Hepatocyte (in vitro differentiated cells): ENCODE measurements at regions not wholly inside any gene's neighbourhood (a gene's known extent, or its start where the extent isn't known, plus 50 kb on each side); places are given as distances from the start of the nearest gene placed in this dataset.

ENCODE experiments used
- DNase-seq: peaks from one replicate; pipeline ENCODE4 v3.0.0-alpha.2; 2016; ENCODE audit warnings: low spot score
- H2AFZ ChIP-seq: fragments of 200-600 bp; sonication (generic); 2 replicates; pipeline ENCODE4 v1.6.0; 2016; ENCODE audit warnings: antibody characterized with exemption, mild to moderate bottlenecking
- H3K27ac ChIP-seq: fragments of 200-600 bp; sonication (generic); 2 replicates; pipeline ENCODE4 v1.5.1; 2016; ENCODE audit warnings: mild to moderate bottlenecking
- H3K27me3 ChIP-seq: fragments of 200-600 bp; sonication (generic); 2 replicates; pipeline ENCODE4 v1.6.1; 2016
- H3K36me3 ChIP-seq: fragments of 200-600 bp; sonication (generic); replicated peaks from 2 replicates; pipeline ENCODE4 v1.5.1; 2016; ENCODE audit warnings: low read depth; ENCODE audit not compliant: insufficient read depth
- H3K4me1 ChIP-seq: fragments of 200-600 bp; sonication (generic); 2 replicates; pipeline ENCODE4 v1.5.1; 2016; ENCODE audit warnings: mild to moderate bottlenecking, moderate library complexity; ENCODE audit not compliant: insufficient read depth
- H3K4me2 ChIP-seq: fragments of 200-600 bp; sonication (generic); 2 replicates; pipeline ENCODE4 v1.6.0; 2016
- H3K4me3 ChIP-seq: fragments of 200-600 bp; sonication (generic); 2 replicates; pipeline ENCODE4 v1.5.1; 2016; ENCODE audit warnings: mild to moderate bottlenecking
- H3K79me2 ChIP-seq: fragments of 200-600 bp; sonication (generic); 2 replicates; pipeline ENCODE4 v1.6.0; 2017; ENCODE audit warnings: mild to moderate bottlenecking
- H3K9me2 ChIP-seq: fragments of 200-600 bp; sonication (generic); replicated peaks from 2 replicates; pipeline ENCODE4 v1.6.0; 2017; ENCODE audit warnings: mild to moderate bottlenecking; ENCODE audit not compliant: insufficient read depth
- H3K9me3 ChIP-seq: fragments of 200-600 bp; sonication (generic); 2 replicates; pipeline ENCODE4 v1.5.1; 2016; ENCODE audit warnings: low read depth, mild to moderate bottlenecking
- H4K20me1 ChIP-seq: fragments of 200-600 bp; sonication (generic); 2 replicates; pipeline ENCODE4 v1.6.0; 2016; ENCODE audit warnings: mild to moderate bottlenecking; ENCODE audit not compliant: insufficient read depth, poor library complexity, severe bottlenecking
- EZH2 ChIP-seq: fragments of 200-600 bp; sonication (generic); IDR thresholded peaks from 2 replicates; pipeline ENCODE4 v1.6.1; 2016; ENCODE audit warnings: antibody characterized with exemption, mild to moderate bottlenecking, borderline replicate concordance
- EZH2phosphoT487 ChIP-seq: fragments of 200-600 bp; sonication (generic); IDR thresholded peaks from one replicate; pipeline ENCODE4 v1.6.1; 2018; ENCODE audit warnings: antibody characterized with exemption, mild to moderate bottlenecking, low read depth, moderate library complexity; ENCODE audit not compliant: unreplicated experiment, severe bottlenecking
- WGBS: methylation state at CpG from one replicate; pipeline ENCODE4 v1.1.6; 2016; ENCODE audit warnings: low lambda C conversion rate; ENCODE audit errors: missing lambda C conversion rate; 5-methylcytosine and 5-hydroxymethylcytosine counted together
- TF ChIP-seq, protein P1 (sequence below): fragments of 200-600 bp; sonication (generic); IDR thresholded peaks from 2 replicates; pipeline ENCODE4 v1.5.1; 2016; ENCODE audit warnings: antibody characterized with exemption, mild to moderate bottlenecking; ENCODE audit not compliant: poor library complexity

DNA sequence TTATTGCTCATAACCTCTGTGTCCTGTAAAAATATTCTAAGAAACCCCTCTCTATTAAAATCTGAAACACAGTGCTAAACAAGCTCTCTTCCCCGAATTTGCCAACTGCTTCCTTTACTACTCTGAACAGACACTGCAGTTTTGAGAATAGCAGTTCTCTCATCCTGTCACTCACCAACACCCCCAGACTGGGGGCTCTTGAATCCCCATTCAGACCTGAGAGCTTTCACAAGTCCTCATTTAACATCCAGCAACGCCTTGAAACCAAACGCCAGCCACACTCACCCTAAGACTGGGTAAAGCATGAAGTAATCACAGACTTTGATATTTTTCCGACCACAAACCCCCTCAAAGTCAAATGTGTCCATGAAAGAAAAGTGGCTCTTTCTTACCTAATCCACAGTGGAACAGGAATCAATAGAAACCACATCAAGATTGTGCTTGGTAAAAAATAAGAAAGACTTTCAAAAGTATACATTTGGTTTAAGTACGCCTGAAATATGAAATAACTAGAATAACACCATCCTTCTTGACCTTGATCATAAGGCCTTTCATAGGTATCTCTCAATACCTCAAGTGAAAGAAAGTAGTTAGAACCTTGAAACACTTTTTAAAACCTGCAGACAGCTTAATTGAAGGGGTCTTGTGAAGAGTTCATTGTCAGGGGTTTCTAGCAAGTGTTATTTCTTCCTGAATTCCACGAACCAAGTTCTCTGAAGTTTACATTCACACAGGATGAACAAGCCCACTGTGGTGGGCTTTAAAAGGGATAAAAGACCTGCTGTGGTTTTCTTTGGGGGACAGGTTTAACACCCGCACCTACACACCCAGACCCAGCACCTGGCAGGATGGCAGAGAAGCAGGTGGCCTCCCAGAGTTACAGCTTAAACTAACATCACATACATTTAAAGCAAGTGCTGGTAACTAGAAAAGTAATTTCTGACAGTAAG lies 412.6 kb downstream of the MLLT3 start:
- H3K79me2 ChIP-seq, result no peaks in the 10 kb centered on the region
- TF ChIP-seq EZH2phosphoT487 (no peak), EZH2 (no peak)
- TF ChIP-seq, protein P1, sequence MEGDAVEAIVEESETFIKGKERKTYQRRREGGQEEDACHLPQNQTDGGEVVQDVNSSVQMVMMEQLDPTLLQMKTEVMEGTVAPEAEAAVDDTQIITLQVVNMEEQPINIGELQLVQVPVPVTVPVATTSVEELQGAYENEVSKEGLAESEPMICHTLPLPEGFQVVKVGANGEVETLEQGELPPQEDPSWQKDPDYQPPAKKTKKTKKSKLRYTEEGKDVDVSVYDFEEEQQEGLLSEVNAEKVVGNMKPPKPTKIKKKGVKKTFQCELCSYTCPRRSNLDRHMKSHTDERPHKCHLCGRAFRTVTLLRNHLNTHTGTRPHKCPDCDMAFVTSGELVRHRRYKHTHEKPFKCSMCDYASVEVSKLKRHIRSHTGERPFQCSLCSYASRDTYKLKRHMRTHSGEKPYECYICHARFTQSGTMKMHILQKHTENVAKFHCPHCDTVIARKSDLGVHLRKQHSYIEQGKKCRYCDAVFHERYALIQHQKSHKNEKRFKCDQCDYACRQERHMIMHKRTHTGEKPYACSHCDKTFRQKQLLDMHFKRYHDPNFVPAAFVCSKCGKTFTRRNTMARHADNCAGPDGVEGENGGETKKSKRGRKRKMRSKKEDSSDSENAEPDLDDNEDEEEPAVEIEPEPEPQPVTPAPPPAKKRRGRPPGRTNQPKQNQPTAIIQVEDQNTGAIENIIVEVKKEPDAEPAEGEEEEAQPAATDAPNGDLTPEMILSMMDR, result no peak
- no peaks in the 10 kb centered on the region for H3K4me1 ChIP-seq
- H3K4me3 ChIP-seq, result no peak overlapping the region
- no peaks in the 10 kb centered on the region for H3K27me3 ChIP-seq
- H3K27ac ChIP-seq, result no peak overlapping the region
- no peaks in the 10 kb centered on the region for H3K36me3 ChIP-seq
- no peaks in the 10 kb centered on the region for H3K9me3 ChIP-seq
- H3K9me2 ChIP-seq, result no peaks in the 10 kb centered on the region
- no peak overlapping the region for H2AFZ ChIP-seq
- no peak for DNase-seq
- H4K20me1 ChIP-seq, result no peaks in the 10 kb centered on the region
- H3K4me2 ChIP-seq, result no peak overlapping the region
- 58% methylated on average over 7 of the region's 7 CpGs for WGBS

DNA sequence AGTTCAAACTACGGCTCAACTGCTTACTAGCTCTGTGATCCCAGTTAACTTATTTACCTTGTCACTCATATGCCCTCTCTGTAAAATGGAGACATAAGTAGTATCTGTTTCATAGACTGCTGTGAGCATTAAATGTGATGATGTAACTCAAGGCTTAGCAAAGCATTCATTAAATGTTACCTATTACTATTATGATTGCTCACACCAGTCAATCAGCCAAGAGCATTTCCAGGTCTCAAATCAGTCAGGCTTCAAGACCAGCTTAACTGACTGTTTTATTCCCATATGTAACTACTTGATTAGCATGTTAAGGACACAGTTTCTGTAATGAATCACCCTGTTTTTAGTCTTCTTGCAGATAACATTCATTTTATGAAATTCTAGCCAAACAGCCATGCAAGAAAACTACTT lies 413.3 kb downstream of the MLLT3 start:
- DNase-seq, result no peak
- TF ChIP-seq EZH2phosphoT487 (no peak), EZH2 (no peak)
- TF ChIP-seq, protein P1, result no peak
- Histone ChIP-seq H3K27me3 (no peaks in the 10 kb centered on the region), H4K20me1 (no peaks in the 10 kb centered on the region), H3K4me1 (no peaks in the 10 kb centered on the region), H3K4me2 (no peak overlapping the region), H3K9me2 (no peaks in the 10 kb centered on the region), H3K36me3 (no peaks in the 10 kb centered on the region), H3K27ac (no peak overlapping the region), H3K4me3 (no peak overlapping the region), H2AFZ (no peak overlapping the region), H3K9me3 (no peaks in the 10 kb centered on the region), H3K79me2 (no peaks in the 10 kb centered on the region)
- WGBS, result 80% methylated on average over 1 of the region's 1 CpG

DNA sequence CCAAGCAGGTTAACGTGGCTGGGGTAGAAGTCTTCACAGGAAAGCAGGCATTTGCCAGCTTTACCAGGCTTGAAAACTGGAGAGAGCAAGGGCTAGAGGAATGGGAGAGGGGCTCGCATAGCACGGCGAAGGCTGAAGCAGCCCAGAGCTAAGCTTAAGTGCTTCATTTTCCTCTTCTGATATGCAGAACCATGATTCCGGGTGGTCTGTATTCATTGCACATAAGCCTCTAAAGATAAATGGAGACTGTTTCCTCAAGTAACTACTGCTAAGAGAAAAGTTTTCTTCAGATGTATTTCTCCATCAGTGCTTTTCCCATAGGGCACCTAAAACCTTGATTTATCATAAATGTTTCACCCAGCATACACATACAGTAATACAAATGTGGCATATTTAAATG lies 414.1 kb downstream of the MLLT3 start:
- H3K36me3 ChIP-seq, result no peaks in the 10 kb centered on the region
- no peaks in the 10 kb centered on the region for H3K9me3 ChIP-seq
- no peak overlapping the region for H2AFZ ChIP-seq
- H3K27ac ChIP-seq, result no peak overlapping the region
- TF ChIP-seq, protein P1, result no peak
- no peak for TF ChIP-seq EZH2phosphoT487
- no peak for TF ChIP-seq EZH2
- no peak overlapping the region for H3K4me3 ChIP-seq
- no peaks in the 10 kb centered on the region for H4K20me1 ChIP-seq
- no peak for DNase-seq
- H3K27me3 ChIP-seq, result no peaks in the 10 kb centered on the region
- 63% methylated on average over 5 of the region's 5 CpGs for WGBS
- H3K9me2 ChIP-seq, result no peaks in the 10 kb centered on the region
- no peak overlapping the region for H3K4me2 ChIP-seq
- no peaks in the 10 kb centered on the region for H3K79me2 ChIP-seq
- H3K4me1 ChIP-seq, result no peaks in the 10 kb centered on the region
